Smooth muscle cell (in vitro differentiated cells): ENCODE measurements at regions not wholly inside any gene's neighbourhood (a gene's known extent, or its start where the extent isn't known, plus 50 kb on each side); places are given as distances from the start of the nearest gene placed in this dataset.

ENCODE experiments used
- DNase-seq: peaks from one replicate; lab custom pipeline; 2025; ENCODE audit not compliant: unreplicated experiment; lab: John Stamatoyannopoulos, UW
- H2AFZ ChIP-seq: fragments of 200-600 bp; sonication (generic); 2 replicates; pipeline ENCODE4 v1.6.0; 2016; ENCODE audit warnings: antibody characterized with exemption, low read depth, mild to moderate bottlenecking
- H3F3A ChIP-seq: fragments of 200-600 bp; sonication (generic); 2 replicates; pipeline ENCODE4 v1.6.0; 2017; ENCODE audit warnings: antibody characterized with exemption, low read depth
- H3K27ac ChIP-seq: fragments of 200-600 bp; sonication (generic); 2 replicates; pipeline ENCODE4 v1.5.1; 2016; ENCODE audit warnings: low read depth, mild to moderate bottlenecking
- H3K27me3 ChIP-seq: fragments of 200-600 bp; sonication (generic); 2 replicates; pipeline ENCODE4 v1.6.1; 2016; ENCODE audit warnings: low read depth, mild to moderate bottlenecking
- H3K36me3 ChIP-seq: fragments of 200-600 bp; sonication (generic); 2 replicates; pipeline ENCODE4 v1.5.1; 2016; ENCODE audit warnings: low read depth
- H3K4me1 ChIP-seq: fragments of 200-600 bp; sonication (generic); 2 replicates; pipeline ENCODE4 v1.5.1; 2016; ENCODE audit warnings: low read depth
- H3K4me2 ChIP-seq: fragments of 200-600 bp; sonication (generic); 2 replicates; pipeline ENCODE4 v1.6.0; 2016; ENCODE audit warnings: mild to moderate bottlenecking
- H3K4me3 ChIP-seq: fragments of 200-600 bp; sonication (generic); 2 replicates; pipeline ENCODE4 v1.5.1; 2016; ENCODE audit warnings: mild to moderate bottlenecking
- H3K79me2 ChIP-seq: fragments of 200-600 bp; sonication (generic); 2 replicates; pipeline ENCODE4 v1.6.0; 2016; ENCODE audit warnings: low read depth, mild to moderate bottlenecking
- H3K9ac ChIP-seq: fragments of 200-600 bp; sonication (generic); 2 replicates; pipeline ENCODE4 v1.6.0; 2016; ENCODE audit warnings: low read depth
- H3K9me3 ChIP-seq: fragments of 200-600 bp; sonication (generic); replicated peaks from 2 replicates; pipeline ENCODE4 v1.5.1; 2016; ENCODE audit warnings: low read depth
- H4K20me1 ChIP-seq: fragments of 200-600 bp; sonication (generic); 2 replicates; pipeline ENCODE4 v1.6.0; 2016; ENCODE audit warnings: low read depth
- WGBS: methylation state at CpG from one replicate; pipeline ENCODE4 v1.1.7; 2016; ENCODE audit warnings: low lambda C conversion rate; 5-methylcytosine and 5-hydroxymethylcytosine counted together
- TF ChIP-seq, protein P1 (sequence below): fragments of 200-600 bp; sonication (generic); IDR thresholded peaks from 2 replicates; pipeline ENCODE4 v1.5.1; 2017; ENCODE audit warnings: borderline replicate concordance, mild to moderate bottlenecking, antibody characterized with exemption; ENCODE audit not compliant: insufficient read depth, poor library complexity, severe bottlenecking

GRCh38 chr18:49731860-49732311 lies 81.4 kb downstream of the ACAA2 start:
- Histone ChIP-seq H3K9me3 (no peaks in the 10 kb centered on the region), H3F3A (peaks cover 28% of the 10 kb centered on the region), H3K4me3 (no peak overlapping the region), H3K4me1 (peaks cover 11% of the 10 kb centered on the region), H2AFZ (no peak overlapping the region), H3K27me3 (no peaks in the 10 kb centered on the region), H3K79me2 (no peaks in the 10 kb centered on the region), H4K20me1 (no peaks in the 10 kb centered on the region), H3K27ac (peak overlapping the region; percentile 65), H3K9ac (no peak overlapping the region), H3K4me2 (peak overlapping the region; percentile 15), H3K36me3 (no peaks in the 10 kb centered on the region)
- TF ChIP-seq, protein P1, sequence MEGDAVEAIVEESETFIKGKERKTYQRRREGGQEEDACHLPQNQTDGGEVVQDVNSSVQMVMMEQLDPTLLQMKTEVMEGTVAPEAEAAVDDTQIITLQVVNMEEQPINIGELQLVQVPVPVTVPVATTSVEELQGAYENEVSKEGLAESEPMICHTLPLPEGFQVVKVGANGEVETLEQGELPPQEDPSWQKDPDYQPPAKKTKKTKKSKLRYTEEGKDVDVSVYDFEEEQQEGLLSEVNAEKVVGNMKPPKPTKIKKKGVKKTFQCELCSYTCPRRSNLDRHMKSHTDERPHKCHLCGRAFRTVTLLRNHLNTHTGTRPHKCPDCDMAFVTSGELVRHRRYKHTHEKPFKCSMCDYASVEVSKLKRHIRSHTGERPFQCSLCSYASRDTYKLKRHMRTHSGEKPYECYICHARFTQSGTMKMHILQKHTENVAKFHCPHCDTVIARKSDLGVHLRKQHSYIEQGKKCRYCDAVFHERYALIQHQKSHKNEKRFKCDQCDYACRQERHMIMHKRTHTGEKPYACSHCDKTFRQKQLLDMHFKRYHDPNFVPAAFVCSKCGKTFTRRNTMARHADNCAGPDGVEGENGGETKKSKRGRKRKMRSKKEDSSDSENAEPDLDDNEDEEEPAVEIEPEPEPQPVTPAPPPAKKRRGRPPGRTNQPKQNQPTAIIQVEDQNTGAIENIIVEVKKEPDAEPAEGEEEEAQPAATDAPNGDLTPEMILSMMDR = no peak
- 63% methylated on average over 3 of the region's 3 CpGs for WGBS
- DNase-seq = no peak

DNA sequence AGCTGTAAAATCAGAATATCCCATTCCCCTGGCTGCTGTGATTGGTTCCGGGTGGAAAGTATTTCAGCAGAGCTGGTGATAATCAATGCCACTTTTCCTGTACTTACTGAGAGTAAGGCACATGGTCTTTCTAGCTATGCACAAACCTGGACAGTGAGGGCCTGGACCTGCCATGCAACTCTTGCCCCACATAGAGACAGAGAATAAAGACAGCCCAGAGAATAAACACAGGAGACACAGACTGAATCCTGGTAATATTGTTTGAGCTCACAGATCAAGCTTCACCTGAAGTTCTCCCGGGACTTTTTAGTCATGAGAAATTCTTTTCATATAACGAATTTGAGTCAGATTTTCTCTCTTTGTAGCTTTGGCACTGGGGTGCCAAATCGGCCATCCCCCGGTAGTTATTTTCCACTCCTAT lies 81.9 kb downstream of the ACAA2 start:
- Histone ChIP-seq H3K4me2 (peak overlapping the region; percentile 15), H4K20me1 (no peaks in the 10 kb centered on the region), H3K9ac (no peak overlapping the region), H3K9me3 (no peaks in the 10 kb centered on the region), H3K4me1 (peaks cover 16% of the 10 kb centered on the region), H2AFZ (no peak overlapping the region), H3K36me3 (no peaks in the 10 kb centered on the region), H3K27ac (peak overlapping the region; percentile 65), H3K79me2 (no peaks in the 10 kb centered on the region), H3F3A (peaks cover 28% of the 10 kb centered on the region), H3K27me3 (no peaks in the 10 kb centered on the region), H3K4me3 (no peak overlapping the region)
- 72% methylated on average over 5 of the region's 5 CpGs for WGBS
- TF ChIP-seq, protein P1 = no peak
- DNase-seq = no peak

DNA sequence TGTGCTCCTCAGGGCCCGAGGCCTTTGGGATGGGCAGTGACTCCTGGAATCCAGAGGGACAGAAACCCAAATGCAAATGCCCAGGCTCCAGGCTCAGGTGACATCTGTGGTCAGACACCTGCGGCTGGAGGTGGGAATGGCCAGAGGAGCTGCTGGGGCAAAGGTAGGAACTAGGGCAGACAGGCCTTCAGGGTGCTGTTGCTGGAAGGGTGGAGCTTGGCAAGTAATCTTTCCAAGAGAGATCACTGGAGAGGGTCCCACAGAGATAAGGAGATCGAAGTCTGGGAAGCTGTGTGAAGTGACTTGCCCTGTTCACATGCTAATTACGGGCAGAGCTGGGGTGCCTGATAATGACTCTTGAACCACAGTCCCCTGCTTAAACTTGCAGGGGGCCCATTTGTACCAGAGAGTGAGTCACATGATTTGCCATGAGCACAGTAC lies 82.4 kb downstream of the ACAA2 start:
- H2AFZ ChIP-seq = no peak overlapping the region
- peaks cover 28% of the 10 kb centered on the region for H3F3A ChIP-seq
- H3K4me1 ChIP-seq = peaks cover 19% of the 10 kb centered on the region
- peak overlapping the region; percentile 15 for H3K4me2 ChIP-seq
- no peak overlapping the region for H3K4me3 ChIP-seq
- WGBS = 32% methylated on average over 4 of the region's 4 CpGs
- TF ChIP-seq, protein P1 = no peak
- no peaks in the 10 kb centered on the region for H3K79me2 ChIP-seq
- H3K9ac ChIP-seq = no peak overlapping the region
- H3K27ac ChIP-seq = peak overlapping the region; percentile 65
- H3K27me3 ChIP-seq = no peaks in the 10 kb centered on the region
- H3K36me3 ChIP-seq = no peaks in the 10 kb centered on the region
- no peaks in the 10 kb centered on the region for H3K9me3 ChIP-seq
- no peak for DNase-seq
- H4K20me1 ChIP-seq = no peaks in the 10 kb centered on the region

GRCh38 chr18:49728542-49728941 lies 84.8 kb downstream of the ACAA2 start:
- no peak for DNase-seq
- no peak overlapping the region for H3K4me3 ChIP-seq
- H3K9ac ChIP-seq = no peak overlapping the region
- no peak overlapping the region for H3K27ac ChIP-seq
- H3F3A ChIP-seq = peaks cover 28% of the 10 kb centered on the region
- H3K4me1 ChIP-seq = peaks cover 29% of the 10 kb centered on the region
- H2AFZ ChIP-seq = no peak overlapping the region
- WGBS = 70% methylated on average over 4 of the region's 4 CpGs
- H4K20me1 ChIP-seq = no peaks in the 10 kb centered on the region
- TF ChIP-seq, protein P1 = peak; percentile 37
- no peaks in the 10 kb centered on the region for H3K27me3 ChIP-seq
- H3K79me2 ChIP-seq = no peaks in the 10 kb centered on the region
- no peaks in the 10 kb centered on the region for H3K36me3 ChIP-seq
- H3K9me3 ChIP-seq = no peaks in the 10 kb centered on the region
- no peak overlapping the region for H3K4me2 ChIP-seq
